Suprapubic skin (tissue), 4 donors: ENCODE measurements at regions not wholly inside any gene's neighbourhood (a gene's known extent, or its start where the extent isn't known, plus 50 kb on each side); places are given as distances from the start of the nearest gene placed in this dataset.

Source experiments
- DNase-seq, 2 donors: peaks; one replicate each; pipeline ENCODE4 v3.0.0-alpha.2; 2019; ENCODE audit warnings: low spot score in 2 of 2
- H3K27ac ChIP-seq: fragments of 200-600 bp; sonication (generic); one replicate; pipeline ENCODE4 v1.5.1; 2019
- H3K27me3 ChIP-seq: fragments of 200-600 bp; sonication (generic); one replicate; pipeline ENCODE4 v1.5.1; 2019
- H3K36me3 ChIP-seq: fragments of 200-600 bp; sonication (generic); one replicate; pipeline ENCODE4 v1.5.1; 2019
- H3K4me1 ChIP-seq: fragments of 200-600 bp; sonication (generic); one replicate; pipeline ENCODE4 v1.5.1; 2019
- H3K4me3 ChIP-seq: fragments of 200-600 bp; sonication (generic); one replicate; pipeline ENCODE4 v1.5.1; 2019; ENCODE audit warnings: mild to moderate bottlenecking
- H3K9me3 ChIP-seq: fragments of 200-600 bp; sonication (generic); one replicate; pipeline ENCODE4 v1.5.1; 2019
- CTCF ChIP-seq, 2 donors: fragments of 200-600 bp in 1 of 2; fragments of 450-650 bp in 1 of 2; sonication (generic) in 1 of 2; IDR thresholded peaks; one replicate each; pipeline ENCODE4 v1.5.1; 2016 to 2019; ENCODE audit warnings: antibody characterized with exemption in 2 of 2, mild to moderate bottlenecking in 1 of 2, moderate library complexity in 1 of 2
- EP300 ChIP-seq: sonication (generic); formaldehyde crosslinking; IDR thresholded peaks from one replicate; pipeline ENCODE4 v1.6.1; 2017; ENCODE audit warnings: antibody characterized with exemption
- POLR2A ChIP-seq, 2 donors: fragments of 450-650 bp; IDR thresholded peaks; one replicate each; pipeline ENCODE4 v1.6.1; 2017; ENCODE audit warnings: antibody characterized with exemption in 2 of 2, mild to moderate bottlenecking in 2 of 2, moderate library complexity in 2 of 2
- POLR2AphosphoS5 ChIP-seq, 3 donors: sonication (generic); formaldehyde crosslinking; IDR thresholded peaks; one replicate each; pipeline ENCODE4 v1.6.1; 2017; ENCODE audit warnings: antibody characterized with exemption in 3 of 3
- WGBS: methylation state at CpG from one replicate; pipeline ENCODE4 v1.1.5; 2018; 5-methylcytosine and 5-hydroxymethylcytosine counted together

GRCh38 chr5:4295663-4296339, 700.2 kb downstream of the IRX1 start:
- H3K4me1 ChIP-seq, result no peaks in the 10 kb centered on the region
- H3K9me3 ChIP-seq, result no peaks in the 10 kb centered on the region
- TF ChIP-seq EP300 (no peak), CTCF (IDR thresholded peaks at IDR 0.05) (peak; percentile 24 to 32), POLR2A (IDR thresholded peaks at IDR 0.05) (no peak)
- no peaks in the 10 kb centered on the region for H3K36me3 ChIP-seq
- WGBS, result 29% methylated on average over 13 of the region's 13 CpGs
- no peak overlapping the region for H3K27ac ChIP-seq
- no peaks in the 10 kb centered on the region for H3K27me3 ChIP-seq
- no peak overlapping the region for H3K4me3 ChIP-seq
- DNase-seq, result no peak

GRCh38 chr5:4306057-4306456, 710.4 kb downstream of the IRX1 start:
- Histone ChIP-seq H3K27ac (no peak overlapping the region), H3K36me3 (no peaks in the 10 kb centered on the region), H3K4me1 (no peaks in the 10 kb centered on the region), H3K27me3 (no peaks in the 10 kb centered on the region), H3K4me3 (no peak overlapping the region), H3K9me3 (no peaks in the 10 kb centered on the region)
- 82% methylated on average over 4 of the region's 4 CpGs for WGBS
- TF ChIP-seq EP300 (no peak), POLR2A (IDR thresholded peaks at IDR 0.05) (no peak), POLR2AphosphoS5 (IDR thresholded peaks at IDR 0.05) (no peak)
- DNase-seq, result no peak

- no peak overlapping the region for H3K4me3 ChIP-seq
- DNase-seq, result no peak
- no peaks in the 10 kb centered on the region for H3K27me3 ChIP-seq
- WGBS, result 94% methylated on average over 7 of the region's 7 CpGs
- no peak overlapping the region for H3K27ac ChIP-seq
- no peaks in the 10 kb centered on the region for H3K36me3 ChIP-seq
- H3K4me1 ChIP-seq, result no peaks in the 10 kb centered on the region
- no peak for TF ChIP-seq POLR2A (IDR thresholded peaks at IDR 0.05)
- H3K9me3 ChIP-seq, result no peaks in the 10 kb centered on the region
These were observed 713.4 kb downstream of the IRX1 start for GRCh38 chr5:4309026-4309425.

- H3K27ac ChIP-seq, result no peak overlapping the region
- no peaks in the 10 kb centered on the region for H3K4me1 ChIP-seq
- no peaks in the 10 kb centered on the region for H3K27me3 ChIP-seq
- DNase-seq, result no peak
- WGBS, result 50% methylated on average over 4 of the region's 5 CpGs
- TF ChIP-seq POLR2A (IDR thresholded peaks at IDR 0.05) (no peak), POLR2AphosphoS5 (IDR thresholded peaks at IDR 0.05) (no peak), CTCF (IDR thresholded peaks at IDR 0.05) (no peak), EP300 (no peak)
- no peaks in the 10 kb centered on the region for H3K36me3 ChIP-seq
- H3K4me3 ChIP-seq, result no peak overlapping the region
- H3K9me3 ChIP-seq, result no peaks in the 10 kb centered on the region
These were observed 717.5 kb downstream of the IRX1 start for GRCh38 chr5:4313138-4313537.

GRCh38 chr5:4319478-4320128, 724.0 kb downstream of the IRX1 start:
- Histone ChIP-seq H3K9me3 (no peaks in the 10 kb centered on the region), H3K4me3 (no peak overlapping the region), H3K36me3 (no peaks in the 10 kb centered on the region), H3K27ac (no peak overlapping the region), H3K4me1 (no peaks in the 10 kb centered on the region), H3K27me3 (no peaks in the 10 kb centered on the region)
- DNase-seq, result no peak
- 87% methylated on average over 16 of the region's 16 CpGs for WGBS
- TF ChIP-seq POLR2A (IDR thresholded peaks at IDR 0.05) (no peak), CTCF (IDR thresholded peaks at IDR 0.05) (no peak), EP300 (no peak), POLR2AphosphoS5 (IDR thresholded peaks at IDR 0.05) (no peak)

- no peak for DNase-seq
- no peak for TF ChIP-seq EP300
- TF ChIP-seq CTCF (IDR thresholded peaks at IDR 0.05), result no peak
- no peak for TF ChIP-seq POLR2A (IDR thresholded peaks at IDR 0.05)
- TF ChIP-seq POLR2AphosphoS5 (IDR thresholded peaks at IDR 0.05), result no peak
- 91% methylated on average over 2 of the region's 2 CpGs for WGBS
- H3K4me1 ChIP-seq, result no peaks in the 10 kb centered on the region
- H3K36me3 ChIP-seq, result no peaks in the 10 kb centered on the region
- no peak overlapping the region for H3K27ac ChIP-seq
- no peaks in the 10 kb centered on the region for H3K27me3 ChIP-seq
- no peaks in the 10 kb centered on the region for H3K9me3 ChIP-seq
- no peak overlapping the region for H3K4me3 ChIP-seq
These were observed 734.7 kb downstream of the IRX1 start for GRCh38 chr5:4330327-4330726.
